HL-60/S4 treated with retinoic acid at 250 ng/mL for 4 days and 3 days (cell line): ENCODE measurements at regions not wholly inside any gene's neighbourhood (a gene's known extent, or its start where the extent isn't known, plus 50 kb on each side); places are given as distances from the start of the nearest gene placed in this dataset.

Experiments
- in situ Hi-C: fragments of 300-500 bp; cut with MboI; formaldehyde crosslinking; loops from 2 replicates; pipeline ENCODE4 v1.7.0; 2022; ENCODE audit warnings: low sequenced_read_pairs

DNA sequence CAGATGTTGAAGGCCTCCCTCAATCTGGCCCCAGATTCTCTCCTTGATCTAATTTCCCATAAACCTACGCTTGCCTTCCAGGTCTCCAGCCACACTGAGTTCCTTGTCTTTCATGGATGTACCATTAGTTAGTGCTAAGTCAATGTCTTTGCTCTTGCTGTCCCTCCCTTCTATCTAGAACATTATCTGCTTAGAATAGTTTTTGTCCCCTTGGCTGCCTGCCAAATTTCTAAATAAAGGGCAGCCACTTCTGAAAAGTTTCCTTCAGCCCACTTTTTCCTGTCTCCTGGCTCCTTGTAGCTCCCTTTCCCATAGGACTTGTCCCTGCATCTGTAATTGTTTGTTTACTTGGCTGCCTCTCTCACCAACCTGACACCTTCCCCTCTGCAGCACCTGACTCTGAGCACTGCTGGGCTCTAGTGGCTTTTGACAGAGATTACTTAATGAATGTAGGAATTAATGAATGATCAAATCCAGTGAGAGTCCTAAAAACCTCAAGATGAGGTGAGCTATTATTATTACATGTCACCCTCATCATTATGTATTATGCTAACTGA, 58.3 kb downstream of the CXCL12 start:
- in situ Hi-C loops, result no loop called here

GRCh38 chr10:44325596-44326307, 59.1 kb downstream of the CXCL12 start:
- in situ Hi-C loops, result no loop called here

GRCh38 chr10:44325157-44325556, 59.7 kb downstream of the CXCL12 start:
- in situ Hi-C loops, result no loop called here

DNA sequence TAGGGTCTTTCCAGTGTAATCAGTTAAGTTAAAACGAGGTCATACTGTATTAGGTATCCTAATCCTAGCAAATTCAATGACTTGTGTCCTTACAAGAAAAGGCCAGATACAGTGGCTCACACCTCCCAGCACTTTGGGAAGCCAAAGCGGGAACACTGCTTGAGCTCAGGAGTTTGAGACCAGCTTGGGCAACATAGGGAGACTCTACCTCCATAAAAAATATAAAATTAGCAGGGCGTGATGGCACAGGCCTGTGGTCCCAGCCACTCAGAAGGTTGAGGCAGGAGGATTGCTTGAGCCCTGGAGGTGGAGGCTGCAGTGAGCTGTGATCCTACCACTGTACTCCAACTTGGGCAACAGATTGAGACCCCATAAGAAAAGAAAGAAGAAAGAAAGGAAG, 61.1 kb downstream of the CXCL12 start:
- in situ Hi-C loops, result no loop called here

DNA sequence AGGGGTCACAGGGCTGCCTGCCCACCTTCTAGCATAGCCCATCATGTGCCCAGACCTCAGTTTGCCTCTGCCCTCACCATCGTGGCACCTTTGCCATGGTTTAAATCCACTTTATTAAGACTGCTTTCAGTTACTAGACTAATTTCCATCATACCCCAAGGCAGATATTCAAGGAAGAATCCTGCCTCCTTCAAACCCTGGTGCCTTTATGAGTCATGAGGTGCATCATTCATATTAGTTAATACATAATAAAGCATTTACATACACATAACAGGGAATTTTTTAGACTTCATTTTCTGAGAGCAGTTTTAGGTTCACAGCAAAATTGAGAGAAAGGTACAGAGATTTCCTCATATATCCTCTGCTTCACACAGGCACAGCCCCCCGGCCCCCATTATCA, 62.8 kb downstream of the CXCL12 start:
- in situ Hi-C loops, result no loop called here

GRCh38 chr10:44320756-44321155, 64.1 kb downstream of the CXCL12 start:
- in situ Hi-C loops, result no loop called here

DNA sequence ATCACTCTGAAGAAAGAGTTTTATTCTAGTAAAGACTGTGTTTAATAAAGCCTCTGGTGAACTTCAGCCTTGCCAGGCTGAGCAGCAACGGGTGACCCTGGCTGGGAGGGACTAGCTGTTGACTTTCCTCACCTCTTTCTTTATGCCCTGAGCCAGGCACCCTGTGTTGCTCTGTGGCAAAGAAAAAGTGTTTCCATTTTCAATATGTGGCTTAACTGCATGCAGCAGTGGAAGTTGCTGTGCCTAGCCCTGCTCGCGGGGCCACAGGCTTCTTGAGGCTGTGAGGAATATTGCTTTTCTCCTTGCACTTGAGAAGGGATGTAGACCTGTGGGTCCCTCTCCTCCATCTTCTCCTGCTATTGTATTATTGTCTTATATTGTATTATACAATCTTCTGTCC, 67.0 kb downstream of the CXCL12 start:
- in situ Hi-C loops, result no loop called here

GRCh38 chr10:44316922-44317215, 68.0 kb downstream of the CXCL12 start:
- in situ Hi-C loops, result no loop called here

GRCh38 chr10:44316187-44316921, 68.5 kb downstream of the CXCL12 start:
- in situ Hi-C loops, result no loop called here

DNA sequence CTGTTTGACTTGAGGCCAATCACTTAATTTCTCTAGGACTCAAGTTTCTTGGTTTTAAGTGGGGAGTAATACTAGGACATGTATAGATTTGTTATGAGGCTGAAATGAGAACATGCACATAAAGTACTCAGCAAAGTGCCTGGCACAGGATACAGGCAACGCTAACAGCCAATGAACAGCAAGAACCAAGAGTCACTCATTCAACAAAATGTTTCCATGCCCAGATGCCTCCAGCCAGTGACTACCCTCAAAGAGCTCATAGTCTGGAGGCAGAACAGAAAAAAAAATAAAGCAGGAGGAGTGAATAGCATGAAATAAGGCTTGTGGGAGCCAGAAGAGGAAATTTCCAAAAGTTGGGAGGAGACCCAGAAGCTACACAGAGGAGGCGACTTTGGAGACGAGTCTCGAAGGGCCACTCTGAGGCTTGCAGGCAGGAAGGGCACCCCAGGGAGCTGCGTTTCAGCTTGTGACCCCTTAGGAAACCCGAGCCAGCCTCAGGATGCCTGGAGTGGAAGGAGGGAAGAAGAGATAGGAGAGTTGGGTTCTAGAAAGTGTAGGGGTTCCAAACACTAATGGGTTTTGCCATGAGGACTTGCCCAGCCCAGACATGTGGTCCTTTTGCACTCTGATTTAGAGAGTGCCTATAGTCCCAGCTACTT, 70.0 kb downstream of the CXCL12 start:
- in situ Hi-C loops, result no loop called here

DNA sequence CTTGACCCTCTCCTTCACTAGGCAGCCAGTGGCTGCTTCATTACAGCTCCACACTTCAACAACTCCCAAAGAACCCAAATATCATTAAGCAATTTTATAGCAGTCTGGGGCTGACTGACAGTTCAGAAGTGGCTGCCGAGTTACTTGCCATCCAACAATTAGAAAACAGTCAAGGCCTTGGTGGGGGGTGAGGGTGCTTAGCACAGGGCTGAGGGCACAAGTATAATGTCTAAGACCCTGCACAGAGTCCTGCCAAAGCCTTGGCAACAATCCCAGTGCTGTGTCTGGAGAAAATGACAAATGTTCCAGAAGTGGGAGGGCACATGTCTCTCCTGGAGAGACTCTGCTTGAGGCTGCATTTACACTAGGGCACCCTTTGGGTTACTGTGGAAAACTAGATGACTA, 71.1 kb downstream of the CXCL12 start:
- in situ Hi-C loops, result no loop called here

DNA sequence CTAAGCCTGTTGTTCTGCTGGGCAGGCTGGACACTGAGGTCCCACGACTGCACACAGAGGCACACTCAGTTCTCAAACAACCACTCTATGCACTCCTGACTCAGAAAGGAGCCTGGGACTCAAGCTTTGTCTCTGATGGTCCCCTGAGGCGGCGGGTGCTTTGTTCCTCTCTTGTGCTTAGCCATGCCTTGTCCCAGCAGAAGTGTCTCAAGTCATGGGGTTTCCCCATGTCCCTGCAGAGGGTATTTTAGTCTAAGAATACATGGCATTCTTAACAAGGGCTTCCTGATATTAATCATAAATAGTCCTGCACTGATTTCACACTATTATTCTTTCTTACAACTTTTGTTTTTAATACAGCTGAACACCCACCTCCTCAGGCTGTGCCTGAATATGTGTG, 72.5 kb downstream of the CXCL12 start:
- in situ Hi-C loops, result no loop called here

GRCh38 chr10:44311563-44312051, 73.3 kb downstream of the CXCL12 start:
- in situ Hi-C loops, result no loop called here

DNA sequence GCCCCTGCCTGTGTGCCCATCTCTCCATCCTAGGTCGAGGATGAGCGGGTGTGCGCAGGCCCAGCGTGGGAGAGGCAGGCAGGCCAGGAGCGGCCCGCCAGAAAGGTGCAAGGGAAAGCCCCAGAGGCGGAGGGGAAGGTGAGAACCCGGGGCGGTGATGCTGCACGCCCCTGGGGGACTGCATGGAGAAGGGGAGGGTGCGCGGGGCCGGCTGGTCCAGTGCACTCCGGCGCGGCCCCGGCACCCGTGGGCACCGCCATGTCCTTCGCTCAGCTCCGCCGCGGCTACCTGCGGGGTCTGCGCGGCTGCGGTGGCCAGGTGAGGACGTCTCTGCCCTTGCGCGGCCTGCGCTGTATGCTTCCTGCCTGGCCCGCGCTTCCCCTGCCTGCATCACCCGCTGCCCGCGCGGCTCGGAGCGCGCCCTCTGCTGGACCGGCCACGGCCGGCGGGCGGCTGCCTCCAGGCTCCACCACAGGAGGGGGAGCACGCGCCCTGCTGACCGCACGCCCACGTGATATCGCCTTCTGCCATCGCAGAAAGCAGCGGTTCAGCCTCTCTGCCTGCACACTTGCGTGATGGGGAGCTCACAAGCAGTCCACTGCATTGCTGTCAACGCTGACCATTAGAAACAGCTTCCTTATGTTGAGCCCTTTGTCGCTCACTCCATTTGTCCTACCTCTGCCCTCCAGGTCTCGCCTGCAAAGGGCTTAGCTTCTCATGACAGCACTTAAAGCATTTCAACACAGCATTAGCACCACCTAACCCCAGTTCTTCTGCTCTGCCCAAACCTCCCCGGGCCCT, 73.9 kb downstream of the CXCL12 start:
- in situ Hi-C loops, result no loop called here

DNA sequence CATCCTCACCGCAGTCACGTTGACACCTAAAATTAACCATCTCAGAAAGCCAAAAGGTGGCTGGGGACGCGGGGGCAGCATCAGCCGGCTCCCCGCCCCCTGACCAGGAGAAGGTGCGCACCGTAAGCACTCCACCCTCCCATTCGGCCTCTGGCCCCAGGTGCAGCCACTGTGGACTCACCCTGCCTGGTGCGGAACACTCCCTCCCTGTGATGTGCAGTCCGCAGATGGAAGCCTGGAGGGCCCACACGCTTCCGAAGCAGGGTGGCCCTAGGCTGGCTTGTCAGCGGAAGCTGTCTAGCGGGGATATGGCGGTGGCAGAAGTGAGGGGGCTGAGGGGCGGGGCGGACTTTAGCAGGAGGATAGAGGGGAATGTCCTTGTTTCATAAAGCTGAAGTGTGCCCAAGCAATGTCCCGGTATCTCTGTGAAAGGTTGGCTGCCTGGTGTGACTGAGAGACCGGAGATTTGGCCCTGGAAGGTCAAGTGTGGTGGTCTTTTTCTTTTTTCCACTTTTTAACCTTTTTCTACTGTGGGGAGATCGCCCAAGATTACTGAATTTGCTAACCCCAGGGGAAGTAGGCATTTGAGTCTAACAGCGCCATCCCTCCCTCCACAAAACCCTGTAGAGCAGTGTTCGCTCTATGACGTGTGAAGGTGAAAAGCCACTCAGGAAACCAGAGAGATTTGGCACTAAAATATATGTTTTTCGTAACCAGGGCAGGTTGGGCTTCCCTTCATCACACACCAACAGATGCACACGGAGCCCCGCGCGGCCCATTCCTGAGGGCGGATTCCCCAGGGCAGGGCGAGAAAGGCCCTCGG, 74.7 kb downstream of the CXCL12 start:
- in situ Hi-C loops, result no loop called here

GRCh38 chr10:44309361-44309760, 75.5 kb downstream of the CXCL12 start:
- in situ Hi-C loops, result no loop called here

GRCh38 chr10:44308935-44309334, 76.0 kb downstream of the CXCL12 start:
- in situ Hi-C loops, result no loop called here

DNA sequence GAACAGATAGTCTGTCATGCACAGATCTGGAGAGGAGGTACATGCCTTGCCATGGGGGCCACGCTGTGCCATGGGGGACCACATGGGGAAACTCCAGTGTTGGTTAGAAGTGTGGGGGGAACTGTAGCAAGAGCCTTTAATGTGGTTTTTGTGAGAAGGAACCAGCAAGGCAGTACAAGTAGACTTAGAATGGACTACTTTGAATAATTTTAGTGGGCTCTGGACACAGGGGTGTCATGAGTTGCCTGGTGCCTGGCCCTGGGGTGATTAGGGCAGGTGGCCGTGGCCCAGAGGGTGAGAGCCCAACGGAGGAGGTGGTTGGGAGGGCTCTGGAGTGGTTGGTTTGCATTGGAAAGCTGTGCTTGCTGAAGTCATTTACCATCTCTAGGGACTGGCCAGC, 77.2 kb downstream of the CXCL12 start:
- in situ Hi-C loops, result no loop called here

DNA sequence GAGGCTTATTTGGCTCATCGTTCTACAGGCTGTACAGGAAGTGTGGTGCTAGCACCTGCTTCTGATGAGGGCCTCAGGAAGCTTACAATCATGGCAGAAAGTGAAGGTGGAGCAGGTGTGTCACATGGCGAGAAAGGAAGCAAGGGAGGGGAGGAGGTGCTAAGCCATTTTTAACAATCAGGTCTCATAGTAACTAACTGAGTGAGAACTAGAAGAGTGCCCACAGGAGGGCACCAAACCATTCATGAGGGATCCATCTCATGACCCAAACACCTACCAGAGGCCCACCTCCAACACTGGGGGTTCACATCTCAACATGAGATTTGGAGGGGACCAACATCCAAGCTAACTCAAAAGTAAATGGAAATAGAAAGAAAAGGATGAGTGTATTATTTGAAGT, 78.1 kb downstream of the CXCL12 start:
- in situ Hi-C loops, result no loop called here

DNA sequence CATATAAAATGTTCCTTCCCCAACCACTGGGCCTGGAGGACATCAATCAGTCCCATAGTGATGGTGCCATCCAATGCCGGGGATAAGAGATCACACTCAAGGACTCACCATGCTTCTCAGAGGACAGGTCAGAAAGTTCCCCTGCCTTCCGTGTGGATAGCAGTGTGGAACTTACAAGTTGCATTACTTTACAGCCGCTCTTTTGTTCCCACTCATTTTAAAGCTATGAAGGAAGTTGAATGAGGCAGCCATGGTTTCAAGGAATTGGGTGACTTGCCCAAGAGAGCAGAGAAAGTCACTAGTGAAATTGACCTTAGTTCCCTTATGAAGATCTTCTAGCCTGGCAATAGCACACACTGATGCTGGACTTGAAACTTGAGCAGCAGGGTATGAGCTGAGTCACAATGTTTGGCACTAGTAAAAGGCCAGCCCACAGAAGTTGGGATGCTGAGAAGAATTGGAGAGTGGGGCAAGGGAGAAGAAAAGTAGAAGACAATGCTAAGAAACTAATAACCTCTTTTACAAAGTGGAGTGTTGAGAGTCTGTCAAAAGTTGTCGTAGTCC, 78.7 kb downstream of the CXCL12 start:
- in situ Hi-C loops, result no loop called here
